Left ventricle myocardium inferior (tissue), 1 donor: ENCODE measurements at regions not wholly inside any gene's neighbourhood (a gene's known extent, or its start where the extent isn't known, plus 50 kb on each side); places are given as distances from the start of the nearest gene placed in this dataset.

ENCODE experiments used
- DNase-seq: peaks from one replicate; pipeline ENCODE4 v3.0.0-alpha.2; 2020
- H3K27ac ChIP-seq: fragments of 200-600 bp; replicated peaks from 2 replicates; pipeline ENCODE4 v1.8.0; 2021
- H3K27me3 ChIP-seq: fragments of 200-600 bp; 2 replicates; pipeline ENCODE4 v1.8.0; 2021; ENCODE audit warnings: low read depth
- H3K36me3 ChIP-seq: fragments of 200-600 bp; 2 replicates; pipeline ENCODE4 v1.8.0; 2021
- H3K4me1 ChIP-seq: fragments of 200-600 bp; 2 replicates; pipeline ENCODE4 v1.8.0; 2021
- H3K4me3 ChIP-seq: fragments of 200-600 bp; 2 replicates; pipeline ENCODE4 v1.8.0; 2021; ENCODE audit warnings: mild to moderate bottlenecking, moderate library complexity
- H3K9me3 ChIP-seq: fragments of 200-600 bp; replicated peaks from 2 replicates; pipeline ENCODE4 v1.8.0; 2021
- intact Hi-C: fragments of 100-400 bp; cut with micrococcal nuclease; formaldehyde crosslinking; loops from one replicate; pipeline ENCODE4 v1.11.0; 2022
- TF ChIP-seq, protein P1 (sequence below): fragments of 200-600 bp; IDR thresholded peaks from 2 replicates; pipeline ENCODE4 v1.8.0; 2021; ENCODE audit warnings: antibody characterized with exemption, mild to moderate bottlenecking, borderline replicate concordance
- donor health status: DM: no; HTN: yes; CAD: no; lungs with severe emphysema.

DNA sequence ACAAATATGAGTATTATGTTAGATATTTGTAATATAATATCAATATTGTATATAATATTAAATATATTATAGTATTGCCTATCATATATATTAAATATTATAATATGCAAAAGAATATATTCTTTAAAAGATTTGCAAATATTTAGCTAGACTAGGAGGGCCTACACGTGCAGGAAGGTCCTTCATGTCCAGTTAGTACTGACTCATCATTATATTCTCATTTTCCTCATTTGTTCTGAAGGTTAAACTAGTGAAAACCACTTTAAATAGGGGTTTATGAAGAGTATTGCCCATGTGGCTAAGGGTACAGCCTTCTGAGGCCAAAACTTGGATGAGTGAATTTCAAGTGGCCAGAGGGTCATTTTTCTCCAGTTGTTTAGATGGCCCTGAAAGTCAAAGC is 293.0 kb upstream of the VRK2 start:
- H3K27me3 ChIP-seq = no peaks in the 10 kb centered on the region
- no peaks in the 10 kb centered on the region for H3K36me3 ChIP-seq
- DNase-seq = no peak
- H3K9me3 ChIP-seq = no peaks in the 10 kb centered on the region
- intact Hi-C loops = no loop called here
- TF ChIP-seq, protein P1, sequence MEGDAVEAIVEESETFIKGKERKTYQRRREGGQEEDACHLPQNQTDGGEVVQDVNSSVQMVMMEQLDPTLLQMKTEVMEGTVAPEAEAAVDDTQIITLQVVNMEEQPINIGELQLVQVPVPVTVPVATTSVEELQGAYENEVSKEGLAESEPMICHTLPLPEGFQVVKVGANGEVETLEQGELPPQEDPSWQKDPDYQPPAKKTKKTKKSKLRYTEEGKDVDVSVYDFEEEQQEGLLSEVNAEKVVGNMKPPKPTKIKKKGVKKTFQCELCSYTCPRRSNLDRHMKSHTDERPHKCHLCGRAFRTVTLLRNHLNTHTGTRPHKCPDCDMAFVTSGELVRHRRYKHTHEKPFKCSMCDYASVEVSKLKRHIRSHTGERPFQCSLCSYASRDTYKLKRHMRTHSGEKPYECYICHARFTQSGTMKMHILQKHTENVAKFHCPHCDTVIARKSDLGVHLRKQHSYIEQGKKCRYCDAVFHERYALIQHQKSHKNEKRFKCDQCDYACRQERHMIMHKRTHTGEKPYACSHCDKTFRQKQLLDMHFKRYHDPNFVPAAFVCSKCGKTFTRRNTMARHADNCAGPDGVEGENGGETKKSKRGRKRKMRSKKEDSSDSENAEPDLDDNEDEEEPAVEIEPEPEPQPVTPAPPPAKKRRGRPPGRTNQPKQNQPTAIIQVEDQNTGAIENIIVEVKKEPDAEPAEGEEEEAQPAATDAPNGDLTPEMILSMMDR = no peak
- no peak overlapping the region for H3K4me3 ChIP-seq
- H3K4me1 ChIP-seq = no peaks in the 10 kb centered on the region
- no peak overlapping the region for H3K27ac ChIP-seq

DNA sequence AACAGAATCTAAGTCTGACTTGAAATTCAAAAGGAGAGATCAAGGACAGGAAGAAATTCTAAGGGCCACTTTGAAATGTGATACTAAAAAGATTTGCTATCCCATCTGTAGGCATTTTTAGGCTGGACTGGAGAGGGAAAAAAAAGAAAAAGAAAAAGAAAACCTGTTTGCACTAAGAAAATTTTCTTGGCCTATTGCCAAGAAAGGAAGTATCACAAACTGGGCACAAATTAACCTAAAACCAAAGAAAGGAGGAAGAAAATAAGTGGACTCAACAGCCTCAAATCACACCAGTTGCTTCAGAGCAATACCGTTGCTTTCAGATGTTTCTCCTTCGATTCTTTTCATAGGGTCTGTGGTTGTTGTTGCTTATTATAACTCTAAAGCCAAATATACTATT is 287.9 kb upstream of the VRK2 start:
- no peaks in the 10 kb centered on the region for H3K9me3 ChIP-seq
- intact Hi-C loops = no loop called here
- TF ChIP-seq, protein P1 = no peak

DNA sequence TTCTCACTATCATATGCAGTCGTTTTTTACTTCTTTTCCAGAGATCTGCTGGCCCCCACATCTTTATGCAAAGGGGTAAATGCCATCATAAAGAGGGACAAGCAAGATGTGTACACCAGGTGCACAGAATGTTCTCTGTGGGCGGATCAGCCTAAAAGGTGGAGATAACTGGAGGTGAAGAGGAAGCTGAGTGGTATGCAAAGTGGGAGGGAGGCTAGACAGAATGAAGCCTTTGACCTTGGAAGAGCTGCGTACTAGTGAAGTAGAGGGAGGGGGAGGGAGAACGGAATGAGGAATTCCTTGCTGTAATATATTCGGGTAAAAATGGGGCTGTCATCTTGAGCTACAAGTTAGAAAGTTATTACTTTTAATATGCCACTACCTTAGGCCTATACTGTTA is 287.5 kb upstream of the VRK2 start:
- H3K36me3 ChIP-seq = no peaks in the 10 kb centered on the region
- DNase-seq = no peak
- no peak overlapping the region for H3K4me3 ChIP-seq
- peaks cover 12% of the 10 kb centered on the region for H3K4me1 ChIP-seq
- H3K27me3 ChIP-seq = peaks cover 5% of the 10 kb centered on the region
- no peak overlapping the region for H3K27ac ChIP-seq
- intact Hi-C loops = no loop called here
- TF ChIP-seq, protein P1 = no peak
- H3K9me3 ChIP-seq = no peaks in the 10 kb centered on the region

More for the DNA sequence above, 287.9 kb upstream of the VRK2 start:
- DNase-seq = no peak
- Histone ChIP-seq H3K27me3 (peaks cover 5% of the 10 kb centered on the region), H3K4me3 (no peak overlapping the region), H3K36me3 (no peaks in the 10 kb centered on the region), H3K4me1 (peaks cover 12% of the 10 kb centered on the region), H3K27ac (no peak overlapping the region)

DNA sequence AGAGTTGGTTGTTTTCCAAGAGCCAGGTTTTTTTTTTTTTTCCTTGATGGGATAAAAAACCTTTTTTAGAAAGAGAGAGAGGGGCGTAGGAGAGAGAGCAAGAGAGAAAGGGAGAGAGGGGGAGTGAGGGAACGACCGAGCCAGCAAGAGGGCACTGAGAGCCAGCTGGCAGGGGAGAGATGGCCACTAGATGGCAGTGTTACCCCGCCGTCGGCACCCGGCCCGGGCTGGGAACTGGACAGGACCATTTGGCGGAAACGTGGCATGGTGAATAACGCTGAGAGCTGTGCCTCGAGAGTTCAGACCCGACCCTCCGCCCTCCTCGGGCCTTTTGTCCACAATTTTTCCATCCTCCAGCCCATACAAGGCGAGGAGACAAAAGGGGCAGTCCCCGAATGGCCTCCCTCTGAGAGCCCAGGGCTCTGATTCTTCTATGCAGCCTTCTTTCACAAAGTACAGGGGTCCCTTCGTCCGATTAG is 286.7 kb upstream of the VRK2 start:
- peaks cover 12% of the 10 kb centered on the region for H3K4me1 ChIP-seq
- peak; percentile 79 for DNase-seq
- no peak overlapping the region for H3K27ac ChIP-seq
- H3K9me3 ChIP-seq = no peaks in the 10 kb centered on the region
- H3K4me3 ChIP-seq = peak overlapping the region; percentile 52
- peaks cover 5% of the 10 kb centered on the region for H3K27me3 ChIP-seq
- intact Hi-C loops = no loop called here
- TF ChIP-seq, protein P1 = peak; percentile 97
- H3K36me3 ChIP-seq = no peaks in the 10 kb centered on the region

DNA sequence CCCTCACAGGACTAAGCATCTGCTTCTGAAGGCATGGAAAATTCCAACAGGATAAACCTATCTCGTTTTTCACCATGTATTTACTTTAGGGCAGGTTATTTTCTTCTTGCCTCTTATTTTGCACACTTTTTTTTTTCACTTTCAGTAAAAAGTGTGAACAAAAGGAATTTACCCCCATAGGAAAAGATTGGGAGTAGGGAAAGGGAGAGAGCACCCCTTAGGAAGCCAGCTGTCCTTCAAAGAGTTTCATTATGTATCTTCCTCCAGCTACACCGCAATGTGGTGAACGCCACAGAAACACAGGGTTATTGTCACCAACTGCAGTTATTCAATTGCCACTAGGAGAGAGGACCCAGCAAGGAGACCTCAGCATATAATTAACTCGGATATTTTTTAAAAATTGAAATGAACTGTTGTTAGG is 286.2 kb upstream of the VRK2 start:
- no peak for DNase-seq
- Histone ChIP-seq H3K4me1 (peaks cover 12% of the 10 kb centered on the region), H3K9me3 (no peaks in the 10 kb centered on the region), H3K4me3 (peak overlapping the region; percentile 52), H3K27me3 (peaks cover 5% of the 10 kb centered on the region), H3K27ac (no peak overlapping the region), H3K36me3 (no peaks in the 10 kb centered on the region)
- TF ChIP-seq, protein P1 = no peak
- intact Hi-C loops = no loop called here
